Left lung (tissue), 4 donors: ENCODE measurements at regions not wholly inside any gene's neighbourhood (a gene's known extent, or its start where the extent isn't known, plus 50 kb on each side); places are given as distances from the start of the nearest gene placed in this dataset.
"Not testable (repeated sequence)": the region's sequence is repeated elsewhere in the genome, so short reads cannot be mapped to it uniquely, and the experiment has no call there.

Source experiments
- ATAC-seq: fragments of 200-7000 bp; cut with Tn5 transposase; one replicate; pipeline ENCODE4 v1.9.1; 2020; ENCODE audit warnings: moderate library complexity
- DNase-seq, 4 donors: peaks; one replicate each; pipeline ENCODE4 v3.0.0-alpha.2; 2013 to 2020
- H3K27ac ChIP-seq, 2 donors: fragments of 200-600 bp; sonication (generic) in 1 of 2; one replicate each; pipeline versions ENCODE4 v1.5.0 to v1.8.0; 2020 to 2021
- H3K27me3 ChIP-seq, 2 donors: fragments of 200-600 bp; sonication (generic) in 1 of 2; one replicate each; pipeline versions ENCODE4 v1.5.0 to v1.8.0; 2020 to 2021
- H3K36me3 ChIP-seq, 2 donors: fragments of 200-600 bp; sonication (generic) in 1 of 2; one replicate each; pipeline versions ENCODE4 v1.5.0 to v1.8.0; 2020 to 2021
- H3K4me1 ChIP-seq, 2 donors: fragments of 200-600 bp; one replicate each; pipeline ENCODE4 v1.8.0; 2021
- H3K4me3 ChIP-seq, 2 donors: fragments of 200-600 bp; sonication (generic) in 1 of 2; one replicate each; pipeline versions ENCODE4 v1.5.0 to v1.8.0; 2020 to 2021; ENCODE audit warnings: mild to moderate bottlenecking in 1 of 2
- H3K9me3 ChIP-seq, 2 donors: fragments of 200-600 bp; sonication (generic) in 1 of 2; one replicate each; pipeline versions ENCODE4 v1.5.0 to v1.8.0; 2020 to 2021
- intact Hi-C, 2 donors: fragments of 100-400 bp; cut with DNase I; formaldehyde crosslinking; loops; one replicate each; pipeline versions ENCODE4 v1.11.2 to v1.14.2; 2022
- TF ChIP-seq, protein P1 (sequence below), 2 donors: fragments of 200-600 bp; sonication (generic) in 1 of 2; IDR thresholded peaks; one replicate each; pipeline versions ENCODE4 v1.5.0 to v1.8.0; 2021; ENCODE audit warnings: antibody characterized with exemption in 2 of 2
- donor health status: DM: no; HTN: yes; CAD: no.
- donor health status: DM: no; HTN: no; CAD: no.

DNA sequence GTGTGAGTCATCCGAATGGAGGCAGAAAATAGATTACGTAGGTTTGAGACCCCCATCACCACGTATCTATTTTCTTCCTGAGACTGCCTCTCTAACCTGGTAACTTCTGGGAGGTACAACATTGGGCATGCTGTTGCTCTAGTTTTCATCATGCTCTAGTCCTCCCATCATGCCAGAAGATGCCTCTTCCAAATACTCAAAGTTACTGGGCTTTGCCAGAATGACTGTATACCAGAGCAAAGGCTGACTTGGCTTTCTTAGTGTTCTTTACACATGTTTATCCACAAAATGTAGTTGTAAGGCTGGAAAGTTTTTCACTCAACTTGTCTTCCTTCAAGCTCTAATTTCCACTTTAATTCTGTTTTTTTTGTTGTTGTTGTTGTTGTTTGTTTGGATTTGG lies 370.5 kb downstream of the MDFIC start:
- ATAC-seq (no peak), DNase-seq (no peak)
- no peaks in the 10 kb centered on the region for H3K9me3 ChIP-seq
- intact Hi-C loops: no loop called here
- TF ChIP-seq, protein P1, sequence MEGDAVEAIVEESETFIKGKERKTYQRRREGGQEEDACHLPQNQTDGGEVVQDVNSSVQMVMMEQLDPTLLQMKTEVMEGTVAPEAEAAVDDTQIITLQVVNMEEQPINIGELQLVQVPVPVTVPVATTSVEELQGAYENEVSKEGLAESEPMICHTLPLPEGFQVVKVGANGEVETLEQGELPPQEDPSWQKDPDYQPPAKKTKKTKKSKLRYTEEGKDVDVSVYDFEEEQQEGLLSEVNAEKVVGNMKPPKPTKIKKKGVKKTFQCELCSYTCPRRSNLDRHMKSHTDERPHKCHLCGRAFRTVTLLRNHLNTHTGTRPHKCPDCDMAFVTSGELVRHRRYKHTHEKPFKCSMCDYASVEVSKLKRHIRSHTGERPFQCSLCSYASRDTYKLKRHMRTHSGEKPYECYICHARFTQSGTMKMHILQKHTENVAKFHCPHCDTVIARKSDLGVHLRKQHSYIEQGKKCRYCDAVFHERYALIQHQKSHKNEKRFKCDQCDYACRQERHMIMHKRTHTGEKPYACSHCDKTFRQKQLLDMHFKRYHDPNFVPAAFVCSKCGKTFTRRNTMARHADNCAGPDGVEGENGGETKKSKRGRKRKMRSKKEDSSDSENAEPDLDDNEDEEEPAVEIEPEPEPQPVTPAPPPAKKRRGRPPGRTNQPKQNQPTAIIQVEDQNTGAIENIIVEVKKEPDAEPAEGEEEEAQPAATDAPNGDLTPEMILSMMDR (IDR thresholded peaks at IDR 0.05): no peak
- H3K4me3 ChIP-seq: no peak overlapping the region
- no peaks in the 10 kb centered on the region for H3K36me3 ChIP-seq
- no peaks in the 10 kb centered on the region for H3K27me3 ChIP-seq
- H3K4me1 ChIP-seq: no peaks in the 10 kb centered on the region
- no peak overlapping the region for H3K27ac ChIP-seq

DNA sequence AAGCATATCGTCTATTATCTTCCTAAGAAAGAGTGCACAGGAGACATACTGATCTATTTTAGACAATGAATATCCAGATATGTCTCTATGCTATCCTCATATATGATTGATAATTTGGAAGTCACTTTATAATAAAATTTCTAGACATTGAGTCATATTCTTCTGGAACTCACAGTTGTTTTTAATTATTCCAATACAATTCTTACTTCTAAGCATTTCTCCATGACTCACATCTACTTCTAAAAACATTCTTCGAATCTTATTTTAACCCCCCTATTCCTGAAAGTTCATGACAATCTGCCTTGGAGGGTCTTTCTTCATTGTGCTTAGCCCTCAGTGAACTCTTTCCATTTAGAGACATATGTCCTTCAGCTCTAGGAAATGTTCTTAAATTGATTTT lies 368.1 kb downstream of the MDFIC start:
- TF ChIP-seq, protein P1 (IDR thresholded peaks at IDR 0.05): no peak
- intact Hi-C loops: no loop called here
- Histone ChIP-seq H3K27ac (no peak overlapping the region), H3K9me3 (no peaks in the 10 kb centered on the region), H3K4me3 (no peak overlapping the region), H3K36me3 (no peaks in the 10 kb centered on the region), H3K27me3 (no peaks in the 10 kb centered on the region), H3K4me1 (no peaks in the 10 kb centered on the region)
- no peak for DNase-seq
- ATAC-seq: no peak

DNA sequence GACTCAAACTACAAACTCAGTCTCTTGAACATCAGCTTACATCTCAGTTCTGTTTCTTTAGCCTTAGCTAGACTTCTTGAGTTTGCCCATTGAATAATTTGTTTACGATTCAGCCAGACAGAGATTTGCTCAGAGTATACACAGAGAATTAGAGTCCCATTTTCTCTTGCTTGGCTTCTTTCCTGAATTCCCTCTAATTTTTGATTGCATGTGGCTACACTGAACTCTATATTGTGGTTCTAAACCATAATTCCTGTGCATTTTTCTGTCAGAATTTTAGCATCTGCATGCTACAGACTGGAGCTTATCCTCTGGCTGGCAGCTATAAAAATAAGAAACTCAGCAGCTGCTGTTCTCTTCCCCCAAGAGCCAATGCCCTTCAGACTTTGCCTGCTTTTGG lies 354.9 kb downstream of the MDFIC start:
- TF ChIP-seq, protein P1 (IDR thresholded peaks at IDR 0.05): no peak
- H3K4me3 ChIP-seq: no peak overlapping the region
- intact Hi-C loops: no loop called here

DNA sequence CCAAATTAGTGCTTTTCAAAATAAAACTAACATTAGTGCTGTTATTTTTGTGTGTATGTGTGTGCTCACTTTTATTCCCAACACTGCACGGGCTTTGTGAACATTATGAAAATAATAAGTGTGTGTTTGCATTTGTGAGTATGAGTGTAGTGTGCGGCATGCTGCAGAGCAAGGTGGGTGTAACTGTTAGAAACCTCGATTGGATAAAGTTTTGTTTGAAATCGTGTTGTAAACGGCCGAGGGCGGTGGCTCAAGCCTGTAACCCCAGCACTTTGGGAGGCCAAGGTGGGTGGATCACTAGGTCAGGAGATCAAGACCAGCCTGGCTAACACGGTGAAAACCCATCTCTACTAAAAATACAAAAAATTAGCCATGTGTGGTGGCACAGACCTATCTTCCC lies 352.0 kb downstream of the MDFIC start:
- H3K27ac ChIP-seq, H3K4me3 ChIP-seq, intact Hi-C loops, DNase-seq, H3K36me3 ChIP-seq, H3K4me1 ChIP-seq, ATAC-seq, H3K9me3 ChIP-seq, H3K27me3 ChIP-seq: not testable (repeated sequence)

More for the DNA sequence above, 354.9 kb downstream of the MDFIC start:
- Histone ChIP-seq H3K36me3 (no peaks in the 10 kb centered on the region), H3K27me3 (no peaks in the 10 kb centered on the region), H3K9me3 (peaks cover 0 to 7% of the 10 kb centered on the region in 2 donors), H3K4me1 (no peaks in the 10 kb centered on the region), H3K27ac (no peak overlapping the region)
- DNase-seq (no peak), ATAC-seq (no peak)

DNA sequence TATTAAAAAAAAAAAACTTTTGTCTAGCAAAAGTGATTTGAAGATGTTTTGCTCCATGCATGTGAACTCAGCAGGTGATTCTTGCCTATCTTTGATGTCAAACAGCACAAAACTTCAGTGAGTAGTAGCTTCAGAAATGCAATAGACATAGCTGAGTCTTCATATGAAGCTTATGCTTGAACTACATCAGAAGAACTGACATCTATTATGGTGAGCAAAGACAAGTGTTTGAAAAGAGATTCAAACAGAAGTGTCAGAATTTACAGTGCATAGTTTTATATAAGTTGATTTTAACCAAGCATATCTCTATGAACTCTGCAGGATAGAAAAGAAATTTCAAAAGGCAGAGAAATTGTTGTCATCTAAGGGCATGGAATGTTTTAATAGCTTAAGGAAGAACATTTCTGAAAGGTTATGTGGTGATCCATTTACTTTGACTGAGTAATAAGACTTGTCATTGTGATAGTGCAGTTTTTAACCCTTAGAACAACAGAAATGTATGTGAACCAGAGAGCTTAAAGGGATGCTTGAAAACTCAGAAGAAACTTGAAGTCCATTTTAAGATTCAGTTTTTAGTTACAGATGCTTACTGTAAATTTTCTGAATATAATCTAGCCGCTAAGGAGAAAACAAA lies 351.4 kb downstream of the MDFIC start:
- no peak for ATAC-seq

More for the DNA sequence above, 351.4 kb downstream of the MDFIC start:
- Histone ChIP-seq H3K27me3 (no peaks in the 10 kb centered on the region), H3K27ac (no peak overlapping the region), H3K4me1 (no peaks in the 10 kb centered on the region), H3K9me3 (peaks cover 0 to 7% of the 10 kb centered on the region in 2 donors), H3K36me3 (no peaks in the 10 kb centered on the region), H3K4me3 (no peak overlapping the region)
- no peak for DNase-seq
- TF ChIP-seq, protein P1 (IDR thresholded peaks at IDR 0.05): no peak
- intact Hi-C loops: no loop called here
